ENCODE measurements at regions not wholly inside any gene's neighbourhood (a gene's known extent, or its start where the extent isn't known, plus 50 kb on each side); places are given as distances from the start of the nearest gene placed in this dataset.

- TF ChIP-seq CTCF (IDR thresholded peaks at IDR 0.05) (no peak), POLR2A (IDR thresholded peaks at IDR 0.05) (no peak)
Measured at GRCh38 chr18:29184654-29185053, 1007.7 kb upstream of the CDH2 start.
